Caki2 (cell line): ENCODE measurements at regions not wholly inside any gene's neighbourhood (a gene's known extent, or its start where the extent isn't known, plus 50 kb on each side); places are given as distances from the start of the nearest gene placed in this dataset.
A peak's percentile ranks its signal among the peaks of the same experiment; 100 is the strongest.

Source experiments
- DNase-seq: peaks from one replicate; pipeline ENCODE4 v3.0.0-alpha.2; 2015; ENCODE audit warnings: low read depth
- in situ Hi-C: cut with HindIII; loops from 2 replicates; pipeline ENCODE4 v1.10.0; 2016; ENCODE audit warnings: low sequenced_read_pairs, low pct_unique_long_range_greater_than_20kb, mixed read lengths

- DNase-seq: no peak
- in situ Hi-C loops: no loop called here
These were observed 65.9 kb upstream of the FBXL4 start for GRCh38 chr6:99013661-99014060.

- DNase-seq: peak; percentile 96
- in situ Hi-C loops: no loop called here
These were observed 65.4 kb upstream of the FBXL4 start for GRCh38 chr6:99013145-99013544.

- peak; percentile 33 for DNase-seq
- in situ Hi-C loops: no loop called here
These were observed 63.4 kb upstream of the FBXL4 start for GRCh38 chr6:99011151-99011550.

- in situ Hi-C loops: no loop called here
These were observed 55.1 kb upstream of the FBXL4 start for GRCh38 chr6:99002831-99003230.

GRCh38 chr6:98998103-98998502, 50.4 kb upstream of the FBXL4 start:
- DNase-seq: no peak
- in situ Hi-C loops: no loop called here

More at GRCh38 chr6:99002831-99003230, 55.1 kb upstream of the FBXL4 start:
- DNase-seq: no peak
